CD4-positive, alpha-beta T cell (primary cell): ENCODE measurements at regions not wholly inside any gene's neighbourhood (a gene's known extent, or its start where the extent isn't known, plus 50 kb on each side); places are given as distances from the start of the nearest gene placed in this dataset.

Experiments used
- ATAC-seq: fragments of 200-7000 bp; cut with Tn5 transposase; one replicate; pipeline ENCODE4 v1.10.0; 2022; ENCODE audit warnings: mild to moderate bottlenecking; ENCODE audit not compliant: poor library complexity
- CTCF ChIA-PET: fragments of 350-600 bp; sonication (Branson Sonifier 250); formaldehyde crosslinking; loops from one replicate; lab custom pipeline; 2021; ENCODE audit warnings: antibody characterized with exemption, inconsistent platforms; lab: Charles Lee
- POLR2A ChIA-PET: fragments of 350-600 bp; sonication (Branson Sonifier 250); formaldehyde crosslinking; loops from one replicate; lab custom pipeline; 2021; ENCODE audit warnings: antibody characterized with exemption, inconsistent platforms; lab: Charles Lee
- DNase-seq, 14 experiments: peaks; one replicate each; pipeline ENCODE4 v3.0.0-alpha.2; 2013 to 2020; ENCODE audit warnings: mixed read lengths in 2 of 14
- H3K27ac ChIP-seq, 2 donors: one replicate each; pipeline versions ENCODE4 v1.5.1 to v1.7.0; 2013; ENCODE audit warnings: low read length in 2 of 2, low read depth in 1 of 2, mild to moderate bottlenecking in 1 of 2
- H3K27me3 ChIP-seq, 2 experiments: 1 replicate in 1 of 2; 2 replicates in 1 of 2; pipeline versions ENCODE4 v1.6.1 to v1.7.0; 2013; ENCODE audit warnings: low read length in 2 of 2, control low read depth in 1 of 2, mild to moderate bottlenecking in 1 of 2, moderate library complexity in 1 of 2; ENCODE audit not compliant: insufficient read depth in 2 of 2, control insufficient read depth in 1 of 2
- H3K36me3 ChIP-seq: one replicate; pipeline ENCODE4 v1.6.1; 2013; ENCODE audit warnings: low read length, control low read depth; ENCODE audit not compliant: insufficient read depth
- H3K4me1 ChIP-seq: one replicate; pipeline ENCODE4 v1.6.1; 2013; ENCODE audit warnings: low read length, control low read depth; ENCODE audit not compliant: insufficient read depth
- H3K4me3 ChIP-seq: one replicate; pipeline ENCODE4 v1.5.1; 2013; ENCODE audit warnings: mild to moderate bottlenecking, low read length, moderate library complexity
- H3K9me3 ChIP-seq, 2 experiments: 1 replicate in 1 of 2; 2 replicates in 1 of 2; pipeline versions ENCODE4 v1.6.1 to v1.7.0; 2013; ENCODE audit warnings: low read length in 2 of 2, mild to moderate bottlenecking in 2 of 2, control low read depth in 1 of 2, moderate library complexity in 1 of 2; ENCODE audit not compliant: control insufficient read depth in 1 of 2, insufficient read depth in 1 of 2
- H3K27ac Mint-ChIP-seq: one replicate; pipeline ENCODE4 v1.8.0; 2020; ENCODE audit warnings: mixed read lengths
- H3K27me3 Mint-ChIP-seq: one replicate; pipeline ENCODE4 v1.8.0; 2021; ENCODE audit warnings: mixed read lengths
- H3K36me3 Mint-ChIP-seq: one replicate; pipeline ENCODE4 v1.8.0; 2021; ENCODE audit warnings: low read depth, mixed read lengths
- H3K4me1 Mint-ChIP-seq: one replicate; pipeline ENCODE4 v1.8.0; 2021; ENCODE audit warnings: low read depth, mixed read lengths
- H3K4me3 Mint-ChIP-seq: one replicate; pipeline ENCODE4 v1.8.0; 2020; ENCODE audit warnings: mild to moderate bottlenecking, mixed read lengths
- H3K9me3 Mint-ChIP-seq: one replicate; pipeline ENCODE4 v1.8.0; 2020; ENCODE audit warnings: mixed read lengths
- CTCF ChIP-seq: fragments of 200-600 bp; IDR thresholded peaks from one replicate; pipeline ENCODE4 v1.8.0; 2022; ENCODE audit warnings: antibody characterized with exemption, mild to moderate bottlenecking
- intact Hi-C, 2 experiments: fragments of 100-400 bp; cut with DNase I in 1 of 2; cut with micrococcal nuclease in 1 of 2; formaldehyde crosslinking; loops; one replicate each; pipeline versions ENCODE4 v1.15.1 to v1.9.0; 2023 to 2025; cut with DNase I, micrococcal nuclease

GRCh38 chrX:46169808-46170207 is 375.4 kb downstream of the ZNF674 start:
- Histone ChIP-seq H3K36me3 (no peaks in the 10 kb centered on the region), H3K4me3 (no peak overlapping the region), H3K27ac (no peak overlapping the region), H3K27me3 (no peaks in the 10 kb centered on the region), H3K4me1 (no peaks in the 10 kb centered on the region), H3K9me3 (peaks cover 0 to 4% of the 10 kb centered on the region in 2 experiments)
- Mint-ChIP-seq H3K4me1 (no peaks in the 10 kb centered on the region), H3K36me3 (no peaks in the 10 kb centered on the region), H3K4me3 (no peak overlapping the region), H3K27me3 (no peaks in the 10 kb centered on the region), H3K27ac (no peak overlapping the region), H3K9me3 (peaks cover 6% of the 10 kb centered on the region)
- no peak for DNase-seq
- intact Hi-C loops = no loop called here
- no peak for TF ChIP-seq CTCF
- POLR2A ChIA-PET = interaction anchor here (0.6 kb wide), 1 partner anchor 91 kb away, joined by 4 read pairs; no protein-coding TSS in a partner anchor
- no peak for ATAC-seq
- CTCF ChIA-PET = no interaction called here

GRCh38 chrX:46168254-46168653 is 377.0 kb downstream of the ZNF674 start:
- Histone ChIP-seq H3K27ac (no peak overlapping the region), H3K4me1 (no peaks in the 10 kb centered on the region), H3K36me3 (no peaks in the 10 kb centered on the region), H3K9me3 (peaks cover 0 to 4% of the 10 kb centered on the region in 2 experiments), H3K27me3 (no peaks in the 10 kb centered on the region), H3K4me3 (no peak overlapping the region)
- peaks cover 6% of the 10 kb centered on the region for H3K9me3 Mint-ChIP-seq
- ATAC-seq = no peak
- DNase-seq = no peak
- CTCF ChIA-PET = no interaction called here
- POLR2A ChIA-PET = no interaction called here
- H3K27me3 Mint-ChIP-seq = no peaks in the 10 kb centered on the region
- H3K4me1 Mint-ChIP-seq = no peaks in the 10 kb centered on the region
- H3K27ac Mint-ChIP-seq = no peak overlapping the region
- no peak for TF ChIP-seq CTCF
- H3K4me3 Mint-ChIP-seq = no peak overlapping the region
- intact Hi-C loops = no loop called here
- H3K36me3 Mint-ChIP-seq = no peaks in the 10 kb centered on the region

GRCh38 chrX:46165866-46166265 is 379.4 kb downstream of the ZNF674 start:
- DNase-seq (no peak), ATAC-seq (no peak)
- Mint-ChIP-seq H3K4me3 (no peak overlapping the region), H3K27me3 (no peaks in the 10 kb centered on the region), H3K4me1 (no peaks in the 10 kb centered on the region), H3K9me3 (no peaks in the 10 kb centered on the region), H3K36me3 (no peaks in the 10 kb centered on the region), H3K27ac (no peak overlapping the region)
- Histone ChIP-seq H3K4me1 (no peaks in the 10 kb centered on the region), H3K4me3 (no peak overlapping the region), H3K27me3 (no peaks in the 10 kb centered on the region), H3K36me3 (no peaks in the 10 kb centered on the region), H3K9me3 (no peaks in the 10 kb centered on the region), H3K27ac (no peak overlapping the region)
- ChIA-PET CTCF (interaction anchor here (1.6 kb wide), 1 partner anchor 34 kb away, joined by 4 read pairs; no protein-coding TSS in a partner anchor), POLR2A (no interaction called here)
- no peak for TF ChIP-seq CTCF
- intact Hi-C loops = no loop called here
